GM23248 (cell line): ENCODE measurements at regions not wholly inside any gene's neighbourhood (a gene's known extent, or its start where the extent isn't known, plus 50 kb on each side); places are given as distances from the start of the nearest gene placed in this dataset.

Source experiments
- EZH2 ChIP-seq: fragments of 200-600 bp; sonication (generic); IDR thresholded peaks from 2 replicates; pipeline ENCODE4 v1.6.1; 2018; ENCODE audit warnings: antibody characterized with exemption, mild to moderate bottlenecking; ENCODE audit not compliant: insufficient read depth, poor library complexity, severe bottlenecking
- EZH2phosphoT487 ChIP-seq: fragments of 200-600 bp; sonication (generic); IDR thresholded peaks from 2 replicates; pipeline ENCODE4 v1.6.1; 2018; ENCODE audit warnings: antibody characterized with exemption, moderate library complexity, mild to moderate bottlenecking, low read depth; ENCODE audit not compliant: insufficient read depth

DNA sequence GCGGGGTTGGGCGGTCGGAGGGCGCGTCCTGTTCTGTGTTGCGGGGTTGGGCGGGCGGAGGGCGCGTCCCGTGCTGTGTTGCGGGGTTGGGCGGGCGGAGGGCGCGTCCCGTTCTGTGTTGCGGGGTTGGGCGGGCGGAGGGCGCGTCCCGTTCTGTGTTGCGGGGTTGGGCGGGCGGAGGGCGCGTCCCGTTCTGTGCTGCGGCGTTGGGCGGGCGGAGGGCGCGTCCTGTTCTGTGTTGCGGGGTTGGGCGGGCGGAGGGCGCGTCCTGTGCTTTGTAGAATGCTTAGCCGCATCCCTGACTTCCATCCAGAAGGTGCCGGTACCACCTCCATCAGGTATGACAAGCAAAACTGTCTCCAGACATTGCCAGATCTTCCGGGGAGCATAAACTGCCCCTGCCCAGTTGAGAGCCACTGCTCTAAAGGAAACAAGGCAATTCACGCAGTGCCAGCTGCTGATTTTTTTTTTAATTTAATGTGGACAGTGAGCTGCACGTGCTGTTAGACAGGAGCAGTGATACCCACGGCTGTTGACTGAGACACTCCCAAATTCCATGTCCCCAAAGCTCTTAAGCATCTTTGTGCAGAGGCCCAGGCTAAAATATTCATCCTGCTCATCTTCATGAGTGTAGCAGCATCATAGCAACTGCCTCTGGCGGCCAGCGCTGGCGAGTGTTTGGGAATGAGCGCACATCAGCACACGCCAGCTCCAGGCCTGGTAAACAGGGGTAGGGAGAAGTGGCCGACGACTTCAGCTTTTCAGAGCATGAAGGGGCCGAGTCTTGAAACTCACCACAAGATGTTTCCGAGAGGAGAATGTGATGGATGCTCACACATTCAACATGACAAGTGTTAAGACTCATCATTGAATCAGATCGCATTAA is 284.4 kb upstream of the CDH4 start:
- no peak for TF ChIP-seq EZH2phosphoT487
- no peak for TF ChIP-seq EZH2
